ENCODE measurements at regions not wholly inside any gene's neighbourhood (a gene's known extent, or its start where the extent isn't known, plus 50 kb on each side); places are given as distances from the start of the nearest gene placed in this dataset.

GRCh38 chr10:32151871-32152270, 95.6 kb upstream of the KIF5B start:
- TF ChIP-seq RFX5 (IDR thresholded peaks at IDR 0.05; ENCODE audit: low read depth, low read length) (no peak), CTCF (conservative IDR thresholded peaks at IDR 0.05; ENCODE audit: low read depth, low read length) (no peak), POLR2A (IDR thresholded peaks at IDR 0.05; ENCODE audit: low read depth, low read length) (no peak), MXI1 (IDR thresholded peaks at IDR 0.05; ENCODE audit: borderline replicate concordance, low read depth, low read length) (no peak), BHLHE40 (IDR thresholded peaks at IDR 0.05; ENCODE audit: low read depth, low read length) (no peak), USF2 (IDR thresholded peaks at IDR 0.05; ENCODE audit: low read depth, low read length) (peak; percentile 42; the same call in 1 of the 2 replicates), MAZ (IDR thresholded peaks at IDR 0.05; ENCODE audit: borderline replicate concordance, low read depth, low read length) (no peak), MAFK (IDR thresholded peaks at IDR 0.05; ENCODE audit: low read depth, low read length) (no peak), FOS (IDR thresholded peaks at IDR 0.05; ENCODE audit: low read depth, low read length) (no peak), RAD21 (IDR thresholded peaks at IDR 0.05; ENCODE audit: low read length) (no peak), ELK1 (IDR thresholded peaks at IDR 0.05; ENCODE audit: borderline replicate concordance, low read depth, low read length) (no peak), CEBPB (IDR thresholded peaks at IDR 0.05; ENCODE audit: low read depth, low read length) (no peak), NFE2L2 (IDR thresholded peaks at IDR 0.05; ENCODE audit: low read depth, low read length) (no peak)

Data from IMR-90 (cell line).